Retinal pigment epithelial cell (primary cell): ENCODE measurements at regions not wholly inside any gene's neighbourhood (a gene's known extent, or its start where the extent isn't known, plus 50 kb on each side); places are given as distances from the start of the nearest gene placed in this dataset.
A peak's percentile ranks its signal among the peaks of the same experiment; 100 is the strongest.

Experiments used
- DNase-seq: peaks from one replicate; pipeline ENCODE4 v3.0.0-alpha.2; 2010; ENCODE audit warnings: low read depth
- H3K4me3 ChIP-seq: 2 replicates; pipeline ENCODE4 v1.5.1; 2011; ENCODE audit warnings: mild to moderate bottlenecking, low read length, control low read depth, moderate library complexity
- CTCF ChIP-seq: conservative IDR thresholded peaks from 2 replicates; pipeline ENCODE4 v1.5.1; 2011; ENCODE audit warnings: low read depth, low read length, control low read depth, inconsistent platforms

DNA sequence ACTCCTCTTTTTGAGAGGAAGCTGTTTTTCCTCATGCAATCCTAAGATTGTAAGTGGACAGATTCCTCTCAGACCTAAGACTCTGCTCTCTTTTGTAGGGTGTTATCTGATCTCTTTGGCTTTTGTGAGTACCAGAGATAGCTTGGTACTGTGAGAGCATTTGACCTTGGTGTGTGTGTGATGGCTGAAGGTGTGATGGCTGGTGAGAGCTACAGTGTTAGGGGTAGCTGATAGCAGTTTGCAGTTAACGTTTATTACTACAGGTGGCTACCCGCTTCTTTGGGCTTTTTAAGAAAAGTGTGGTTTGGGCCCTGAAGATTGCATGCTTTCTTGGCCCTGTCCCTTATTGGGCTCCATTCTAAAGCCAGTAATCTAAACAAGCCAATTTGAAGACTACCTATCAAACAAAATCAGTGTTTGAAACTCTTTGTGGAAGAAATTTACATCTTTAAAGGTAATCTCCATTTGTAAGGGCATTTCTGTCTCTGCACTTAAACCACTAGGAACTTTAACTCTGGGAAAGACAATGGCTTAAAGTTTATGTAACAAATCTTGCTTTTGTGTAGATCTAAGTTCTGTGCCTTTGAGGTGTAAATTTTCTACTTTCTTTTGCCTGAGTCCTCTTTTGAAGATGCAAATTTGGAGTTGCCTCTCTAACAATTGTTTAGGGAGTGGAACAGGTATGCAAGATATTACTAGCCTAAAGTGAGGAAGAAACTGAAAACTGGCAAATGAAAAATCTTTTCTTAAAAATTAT is 85.3 kb upstream of the SERBP1 start:
- H3K4me3 ChIP-seq: no peak overlapping the region
- no peak for DNase-seq
- no peak for TF ChIP-seq CTCF

DNA sequence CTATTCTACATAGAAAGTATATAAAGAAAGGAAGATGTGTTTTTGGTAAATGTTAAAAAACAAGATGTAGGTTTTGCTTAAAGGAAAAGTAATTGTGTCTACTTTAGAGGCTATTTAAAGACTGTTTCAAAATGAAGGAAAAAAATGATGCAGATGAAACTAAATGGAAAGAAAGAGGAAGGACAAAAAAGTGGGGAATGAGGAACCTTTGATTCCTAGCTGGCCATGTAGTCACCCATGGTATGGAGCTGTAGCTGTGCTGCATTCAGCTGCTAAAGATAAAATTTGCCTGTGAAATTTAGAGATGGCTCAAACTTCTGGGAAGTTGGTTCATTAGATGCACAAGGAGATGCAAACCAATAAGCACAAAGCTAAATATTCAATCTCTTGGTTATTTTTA is 86.8 kb upstream of the SERBP1 start:
- no peak overlapping the region for H3K4me3 ChIP-seq
- no peak for TF ChIP-seq CTCF
- no peak for DNase-seq

- DNase-seq: no peak
- TF ChIP-seq CTCF: no peak
- H3K4me3 ChIP-seq: no peak overlapping the region
These were observed 91.8 kb upstream of the SERBP1 start for GRCh38 chr1:67522001-67522441.

DNA sequence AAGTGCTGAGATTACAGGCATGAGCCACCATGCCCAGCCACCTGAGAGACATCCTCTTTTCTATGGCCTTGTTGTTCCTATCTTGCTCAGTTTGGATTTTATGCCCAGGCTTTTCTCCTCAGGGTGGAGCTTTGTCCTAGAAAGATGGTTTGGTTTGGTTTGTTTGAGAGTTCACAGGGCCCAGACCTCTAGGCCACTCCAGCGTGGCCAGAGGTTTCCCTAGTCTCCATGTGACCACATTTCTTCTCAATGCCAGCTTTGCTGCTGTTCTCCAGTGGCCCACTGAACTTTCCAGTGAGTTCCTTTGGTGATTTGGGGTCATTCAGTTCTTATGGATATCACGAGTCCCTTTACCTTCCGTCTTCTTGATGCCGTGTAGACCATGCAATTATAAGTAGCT is 92.6 kb upstream of the SERBP1 start:
- no peak for DNase-seq
- no peak overlapping the region for H3K4me3 ChIP-seq
- TF ChIP-seq CTCF: no peak

DNA sequence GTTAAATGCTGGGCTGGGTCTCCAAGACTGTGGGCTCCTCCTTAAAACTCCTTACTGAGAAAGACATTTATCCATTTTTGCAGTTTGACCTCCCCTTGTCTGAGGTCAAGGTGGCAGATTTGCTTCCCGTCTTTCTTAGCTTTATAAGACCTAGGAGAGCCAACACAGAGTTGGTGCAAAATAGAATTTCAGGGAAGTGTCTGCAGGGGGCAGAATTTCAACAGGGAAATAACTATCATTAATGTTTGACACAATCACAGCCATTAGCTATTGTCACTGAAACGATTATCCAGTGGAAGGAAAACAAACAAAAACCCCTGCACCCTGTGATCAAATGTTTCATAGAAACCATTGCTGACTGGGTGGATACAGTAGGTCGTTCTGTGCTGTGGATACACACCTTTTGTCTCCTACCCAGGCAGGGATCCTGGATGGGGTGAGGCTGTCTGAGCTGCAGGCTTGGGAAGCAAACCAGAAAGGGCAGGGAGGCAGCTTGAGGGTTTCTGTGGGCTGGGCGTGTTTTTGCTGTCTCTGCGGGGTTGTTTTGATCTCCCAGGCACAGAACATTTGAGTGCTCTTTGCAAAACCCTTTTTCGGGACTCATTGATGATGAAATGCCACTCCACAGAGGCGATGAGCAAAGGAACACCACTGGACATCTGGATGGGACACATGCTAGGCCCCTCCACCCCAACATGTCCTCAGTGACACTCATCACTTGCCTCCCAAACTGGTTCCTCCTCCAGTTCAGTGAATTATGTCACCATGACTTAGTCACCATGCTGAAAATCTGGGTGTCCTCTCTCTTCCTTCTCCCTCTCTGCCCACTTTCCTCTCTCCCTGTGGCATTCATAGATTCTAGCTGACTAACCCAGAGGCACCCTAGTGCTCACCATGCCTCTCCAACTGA is 94.2 kb upstream of the SERBP1 start:
- no peak for DNase-seq
- H3K4me3 ChIP-seq: no peak overlapping the region
- peak; percentile 41 for TF ChIP-seq CTCF

- H3K4me3 ChIP-seq: no peak overlapping the region
- no peak for DNase-seq
- TF ChIP-seq CTCF: no peak
These were observed 95.0 kb upstream of the SERBP1 start for GRCh38 chr1:67525053-67525760.
